ENCODE measurements at regions not wholly inside any gene's neighbourhood (a gene's known extent, or its start where the extent isn't known, plus 50 kb on each side); places are given as distances from the start of the nearest gene placed in this dataset.

DNA sequence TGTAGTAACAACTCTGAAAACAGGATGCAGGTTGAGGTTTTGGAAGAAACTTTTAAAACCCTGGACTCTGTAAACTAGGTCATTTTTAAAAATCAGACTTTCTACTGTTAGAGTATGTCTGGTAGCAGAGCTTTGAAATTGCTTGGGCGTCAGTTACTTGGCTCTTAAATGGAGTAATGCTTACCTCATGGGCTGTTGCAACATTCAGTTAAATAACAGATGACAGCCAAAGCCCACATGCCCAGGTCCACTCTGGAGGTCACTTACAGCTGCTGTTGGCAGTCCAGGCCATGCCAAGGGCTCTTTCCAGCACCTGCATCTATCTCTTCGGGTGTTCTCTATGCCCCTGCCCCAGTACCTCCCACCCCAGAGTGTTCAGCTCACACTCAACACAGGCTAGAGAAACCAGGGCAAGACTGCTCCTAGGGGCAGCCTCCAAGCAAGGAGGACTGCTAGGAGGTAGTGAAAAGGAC lies 96.4 kb downstream of the BANF2 start:
- Mint-ChIP-seq H3K36me3 (no peaks in the 10 kb centered on the region), H3K27me3 (ENCODE audit: low read depth in 2 of 2) (peaks cover 6 to 19% of the 10 kb centered on the region in 2 donors), H3K4me1 (no peaks in the 10 kb centered on the region), H3K27ac (no peak overlapping the region), H3K9me3 (no peaks in the 10 kb centered on the region), H3K4me3 (no peak overlapping the region)
- WGBS (ENCODE audit: insufficient coverage), result 58% methylated on average over 2 of the region's 2 CpGs
- Histone ChIP-seq H3K27ac (ENCODE audit: low read length) (no peak overlapping the region), H3K36me3 (ENCODE audit: control insufficient read depth, insufficient read depth, low read length) (no peaks in the 10 kb centered on the region), H3K9me3 (ENCODE audit: control insufficient read depth, insufficient read depth, low read length) (no peaks in the 10 kb centered on the region), H3K4me1 (ENCODE audit: control insufficient read depth, insufficient read depth, low read length) (no peaks in the 10 kb centered on the region), H3K4me3 (ENCODE audit: low read length) (no peak overlapping the region), H3K27me3 (ENCODE audit: control insufficient read depth, insufficient read depth, low read length) (no peaks in the 10 kb centered on the region)
- no peak for TF ChIP-seq CTCF (IDR thresholded peaks at IDR 0.05)
- intact Hi-C loops (cut with micrococcal nuclease), result no loop called here
- DNase-seq (no peak), ATAC-seq (peak in 1 of 3 donors; percentile 25)

DNA sequence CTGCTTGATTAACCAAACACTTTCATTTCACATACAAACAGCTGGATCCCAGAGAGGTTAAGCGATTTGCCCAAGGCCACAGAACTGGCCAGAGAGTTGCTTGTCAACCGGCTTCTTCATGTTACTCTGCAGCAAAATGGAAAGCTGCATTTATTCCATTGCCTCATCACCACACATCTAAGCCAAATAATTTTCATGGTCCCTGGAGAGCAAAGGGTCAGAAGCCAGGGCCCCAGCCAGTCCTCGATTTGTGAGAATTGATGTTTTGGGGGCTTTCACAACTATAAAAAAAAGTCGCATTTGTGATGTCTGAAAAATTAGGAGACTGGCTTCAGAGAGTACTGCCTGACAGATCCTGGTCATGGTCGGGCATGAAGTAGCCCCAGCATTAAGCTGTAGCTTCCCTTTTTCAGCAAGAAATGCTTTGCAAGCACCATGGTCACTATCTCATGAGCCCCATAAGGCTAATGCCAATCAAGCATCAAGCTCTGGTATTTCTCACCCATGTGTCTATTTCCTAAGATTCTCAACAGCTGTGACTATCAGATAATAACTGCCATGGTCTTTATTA lies 95.8 kb downstream of the BANF2 start:
- intact Hi-C loops (cut with micrococcal nuclease), result no loop called here
- no peak overlapping the region for H3K27ac ChIP-seq (ENCODE audit: low read length)
- no peak overlapping the region for H3K4me3 ChIP-seq (ENCODE audit: low read length)
- no peaks in the 10 kb centered on the region for H3K9me3 ChIP-seq (ENCODE audit: control insufficient read depth, insufficient read depth, low read length)
- Mint-ChIP-seq H3K4me3 (no peak overlapping the region), H3K27me3 (ENCODE audit: low read depth in 2 of 2) (peaks cover 6 to 19% of the 10 kb centered on the region in 2 donors), H3K36me3 (no peaks in the 10 kb centered on the region), H3K27ac (no peak overlapping the region), H3K9me3 (no peaks in the 10 kb centered on the region), H3K4me1 (no peaks in the 10 kb centered on the region)
- DNase-seq, result no peak
- ATAC-seq, result peak in 1 of 3 donors; percentile 60
- no peaks in the 10 kb centered on the region for H3K36me3 ChIP-seq (ENCODE audit: control insufficient read depth, insufficient read depth, low read length)
- 55% methylated on average over 5 of the region's 5 CpGs for WGBS (ENCODE audit: insufficient coverage)
- no peaks in the 10 kb centered on the region for H3K4me1 ChIP-seq (ENCODE audit: control insufficient read depth, insufficient read depth, low read length)
- no peak for TF ChIP-seq CTCF (IDR thresholded peaks at IDR 0.05)
- H3K27me3 ChIP-seq (ENCODE audit: control insufficient read depth, insufficient read depth, low read length), result no peaks in the 10 kb centered on the region

DNA sequence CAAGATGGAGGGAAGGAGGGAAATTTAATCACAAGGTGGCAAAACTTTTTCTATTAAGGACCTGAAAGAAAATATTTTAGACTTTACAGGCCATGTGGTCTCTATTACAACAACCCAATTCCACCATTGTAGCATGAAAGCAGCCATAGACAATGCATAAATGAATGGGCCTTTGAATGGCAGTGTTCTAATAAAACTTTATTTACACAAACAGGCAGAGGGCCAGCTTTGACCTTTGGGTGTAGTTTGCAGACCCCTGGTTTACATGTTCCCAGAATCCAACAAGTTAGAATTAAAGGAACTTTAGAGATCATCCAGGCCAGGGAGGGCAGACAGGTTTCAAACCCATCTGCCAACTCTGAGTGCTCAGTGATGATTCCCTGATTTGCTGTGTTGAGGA lies 95.2 kb downstream of the BANF2 start:
- H3K27ac Mint-ChIP-seq, result no peak overlapping the region

More for the DNA sequence above, 95.2 kb downstream of the BANF2 start:
- no peaks in the 10 kb centered on the region for H3K9me3 ChIP-seq (ENCODE audit: control insufficient read depth, insufficient read depth, low read length)
- no peak for ATAC-seq
- H3K27me3 ChIP-seq (ENCODE audit: control insufficient read depth, insufficient read depth, low read length), result no peaks in the 10 kb centered on the region
- no peak for TF ChIP-seq CTCF (IDR thresholded peaks at IDR 0.05)
- intact Hi-C loops (cut with micrococcal nuclease), result no loop called here
- peaks cover 6 to 14% of the 10 kb centered on the region in 2 donors for H3K27me3 Mint-ChIP-seq (ENCODE audit: low read depth in 2 of 2)
- no peaks in the 10 kb centered on the region for H3K4me1 ChIP-seq (ENCODE audit: control insufficient read depth, insufficient read depth, low read length)
- H3K27ac ChIP-seq (ENCODE audit: low read length), result no peak overlapping the region
- no peaks in the 10 kb centered on the region for H3K36me3 ChIP-seq (ENCODE audit: control insufficient read depth, insufficient read depth, low read length)
- H3K36me3 Mint-ChIP-seq, result no peaks in the 10 kb centered on the region
- no peaks in the 10 kb centered on the region for H3K4me1 Mint-ChIP-seq
- no peak for DNase-seq
- no peak overlapping the region for H3K4me3 ChIP-seq (ENCODE audit: low read length)
- no peaks in the 10 kb centered on the region for H3K9me3 Mint-ChIP-seq
- no peak overlapping the region for H3K4me3 Mint-ChIP-seq
